ENCODE measurements at regions not wholly inside any gene's neighbourhood (a gene's known extent, or its start where the extent isn't known, plus 50 kb on each side); places are given as distances from the start of the nearest gene placed in this dataset.
A peak's percentile ranks its signal among the peaks of the same experiment; 100 is the strongest.
"Not testable (repeated sequence)": the region's sequence is repeated elsewhere in the genome, so short reads cannot be mapped to it uniquely, and the experiment has no call there.

GRCh38 chr5:91928754-91929521 is 545.8 kb upstream of the ARRDC3 start:
- peak; percentile 37 to 52 for DNase-seq (ENCODE audit: low read depth in 2 of 2)
- Histone ChIP-seq H3K79me2 (ENCODE audit: control insufficient read depth, insufficient read depth, low read length) (no peaks in the 10 kb centered on the region), H3K4me2 (ENCODE audit: extremely low read depth, insufficient read depth, low read length) (no peak overlapping the region), H2AFZ (ENCODE audit: low read length) (no peak overlapping the region), H4K20me1 (ENCODE audit: control insufficient read depth, extremely low read depth, insufficient read depth, low read length) (no peaks in the 10 kb centered on the region), H3K4me3 (replicated peaks in 1 of 4; ENCODE audit: control extremely low read depth in 1 of 4, insufficient read depth in 1 of 4, low read depth in 3 of 4, low read length in 4 of 4) (no peak overlapping the region), H3K4me1 (ENCODE audit: control insufficient read depth, extremely low read depth, insufficient read depth, low read length) (no peaks in the 10 kb centered on the region), H3K27me3 (ENCODE audit: control insufficient read depth, insufficient read depth, low read length) (no peaks in the 10 kb centered on the region), H3K9me3 (ENCODE audit: control insufficient read depth, insufficient read depth, low read depth, low read length) (no peaks in the 10 kb centered on the region), H3K9ac (ENCODE audit: insufficient read depth, low read length) (no peak overlapping the region), H3K36me3 (ENCODE audit: control insufficient read depth, insufficient read depth, low read length) (no peaks in the 10 kb centered on the region), H3K27ac (ENCODE audit: insufficient read depth, low read length) (no peak overlapping the region)
- peak in 1 of 2 donors; percentile 47 for TF ChIP-seq CTCF (conservative IDR thresholded peaks at IDR 0.05 in 1 of 2, IDR thresholded peaks at IDR 0.05 in 1 of 2; ENCODE audit: low read depth in 1 of 2, low read length in 2 of 2)
- TF ChIP-seq EZH2 (IDR thresholded peaks at IDR 0.05; ENCODE audit: low read length, missing control alignments) = no peak

GRCh38 chr5:91927439-91927838 is 544.3 kb upstream of the ARRDC3 start:
- no peak overlapping the region for H3K9ac ChIP-seq (ENCODE audit: insufficient read depth, low read length)
- no peak overlapping the region for H3K27ac ChIP-seq (ENCODE audit: insufficient read depth, low read length)
- DNase-seq (ENCODE audit: low read depth in 2 of 2) = no peak
- no peak overlapping the region for H3K4me2 ChIP-seq (ENCODE audit: extremely low read depth, insufficient read depth, low read length)
- no peaks in the 10 kb centered on the region for H3K36me3 ChIP-seq (ENCODE audit: control insufficient read depth, insufficient read depth, low read length)
- TF ChIP-seq EZH2 (IDR thresholded peaks at IDR 0.05; ENCODE audit: low read length, missing control alignments) = no peak
- no peaks in the 10 kb centered on the region for H4K20me1 ChIP-seq (ENCODE audit: control insufficient read depth, extremely low read depth, insufficient read depth, low read length)
- H3K4me1 ChIP-seq (ENCODE audit: control insufficient read depth, extremely low read depth, insufficient read depth, low read length) = no peaks in the 10 kb centered on the region
- no peaks in the 10 kb centered on the region for H3K27me3 ChIP-seq (ENCODE audit: control insufficient read depth, insufficient read depth, low read length)
- H2AFZ ChIP-seq (ENCODE audit: low read length) = no peak overlapping the region
- H3K9me3 ChIP-seq (ENCODE audit: control insufficient read depth, insufficient read depth, low read depth, low read length) = no peaks in the 10 kb centered on the region
- H3K4me3 ChIP-seq (replicated peaks in 1 of 4; ENCODE audit: control extremely low read depth in 1 of 4, insufficient read depth in 1 of 4, low read depth in 3 of 4, low read length in 4 of 4) = no peak overlapping the region
- H3K79me2 ChIP-seq (ENCODE audit: control insufficient read depth, insufficient read depth, low read length) = no peaks in the 10 kb centered on the region

GRCh38 chr5:91925249-91925648 is 542.1 kb upstream of the ARRDC3 start:
- TF ChIP-seq EZH2 (IDR thresholded peaks at IDR 0.05; ENCODE audit: low read length, missing control alignments) (no peak), CTCF (conservative IDR thresholded peaks at IDR 0.05 in 1 of 2, IDR thresholded peaks at IDR 0.05 in 1 of 2; ENCODE audit: low read depth in 1 of 2, low read length in 2 of 2) (no peak)
- no peaks in the 10 kb centered on the region for H3K4me1 ChIP-seq (ENCODE audit: control insufficient read depth, extremely low read depth, insufficient read depth, low read length)

GRCh38 chr5:91917037-91917814 is 534.1 kb upstream of the ARRDC3 start:
- not testable (repeated sequence) for H3K4me3 ChIP-seq (replicated peaks in 1 of 4; ENCODE audit: control extremely low read depth in 1 of 4, insufficient read depth in 1 of 4, low read depth in 3 of 4, low read length in 4 of 4); H3K4me2 ChIP-seq (ENCODE audit: extremely low read depth, insufficient read depth, low read length); H3K27me3 ChIP-seq (ENCODE audit: control insufficient read depth, insufficient read depth, low read length); H3K9me3 ChIP-seq (ENCODE audit: control insufficient read depth, insufficient read depth, low read depth, low read length); DNase-seq (ENCODE audit: low read depth in 2 of 2); H3K9ac ChIP-seq (ENCODE audit: insufficient read depth, low read length); H3K4me1 ChIP-seq (ENCODE audit: control insufficient read depth, extremely low read depth, insufficient read depth, low read length); H3K36me3 ChIP-seq (ENCODE audit: control insufficient read depth, insufficient read depth, low read length); H3K27ac ChIP-seq (ENCODE audit: insufficient read depth, low read length); H3K79me2 ChIP-seq (ENCODE audit: control insufficient read depth, insufficient read depth, low read length); H4K20me1 ChIP-seq (ENCODE audit: control insufficient read depth, extremely low read depth, insufficient read depth, low read length); H2AFZ ChIP-seq (ENCODE audit: low read length)

More at GRCh38 chr5:91925249-91925648, 542.1 kb upstream of the ARRDC3 start:
- Histone ChIP-seq H3K79me2 (ENCODE audit: control insufficient read depth, insufficient read depth, low read length) (no peaks in the 10 kb centered on the region), H3K27me3 (ENCODE audit: control insufficient read depth, insufficient read depth, low read length) (no peaks in the 10 kb centered on the region), H3K36me3 (ENCODE audit: control insufficient read depth, insufficient read depth, low read length) (no peaks in the 10 kb centered on the region), H4K20me1 (ENCODE audit: control insufficient read depth, extremely low read depth, insufficient read depth, low read length) (no peaks in the 10 kb centered on the region), H3K4me3 (replicated peaks in 1 of 4; ENCODE audit: control extremely low read depth in 1 of 4, insufficient read depth in 1 of 4, low read depth in 3 of 4, low read length in 4 of 4) (no peak overlapping the region), H3K4me2 (ENCODE audit: extremely low read depth, insufficient read depth, low read length) (no peak overlapping the region), H3K27ac (ENCODE audit: insufficient read depth, low read length) (no peak overlapping the region), H2AFZ (ENCODE audit: low read length) (no peak overlapping the region), H3K9me3 (ENCODE audit: control insufficient read depth, insufficient read depth, low read depth, low read length) (no peaks in the 10 kb centered on the region), H3K9ac (ENCODE audit: insufficient read depth, low read length) (no peak overlapping the region)
- DNase-seq (ENCODE audit: low read depth in 2 of 2) = peak in 1 of 2 donors; percentile 23

All from fibroblast of lung (primary cell).